Psoas muscle (tissue), 7 donors: ENCODE measurements at regions not wholly inside any gene's neighbourhood (a gene's known extent, or its start where the extent isn't known, plus 50 kb on each side); places are given as distances from the start of the nearest gene placed in this dataset.

Experiments
- ATAC-seq, 4 donors: fragments of 200-7000 bp; cut with Tn5 transposase; one replicate each; pipeline ENCODE4 v1.9.1; 2020; ENCODE audit warnings: moderate library complexity in 3 of 4, mild to moderate bottlenecking in 2 of 4
- DNase-seq, 2 donors: peaks; one replicate each; pipeline ENCODE4 v3.0.0-alpha.2; 2020
- H3K27ac ChIP-seq: fragments of 200-600 bp; one replicate; pipeline ENCODE4 v1.8.0; 2022
- H3K27me3 ChIP-seq, 3 donors: fragments of 200-600 bp in 1 of 3; one replicate each; pipeline versions ENCODE4 v1.6.1 to v1.8.0; 2013 to 2022; ENCODE audit warnings: low read length in 2 of 3, mild to moderate bottlenecking in 2 of 3, moderate library complexity in 1 of 3; ENCODE audit not compliant: insufficient read depth in 3 of 3
- H3K36me3 ChIP-seq, 2 donors: fragments of 200-600 bp in 1 of 2; one replicate each; pipeline versions ENCODE4 v1.6.1 to v1.8.0; 2013 to 2022; ENCODE audit warnings: low read depth in 1 of 2, mild to moderate bottlenecking in 1 of 2, moderate library complexity in 1 of 2; ENCODE audit not compliant: insufficient read depth in 1 of 2
- H3K4me1 ChIP-seq: fragments of 200-600 bp; one replicate; pipeline ENCODE4 v1.8.0; 2022
- H3K4me3 ChIP-seq: fragments of 200-600 bp; one replicate; pipeline ENCODE4 v1.8.0; 2022; ENCODE audit warnings: mild to moderate bottlenecking
- H3K9me3 ChIP-seq: fragments of 200-600 bp; one replicate; pipeline ENCODE4 v1.8.0; 2022
- CTCF ChIP-seq: fragments of 200-600 bp; IDR thresholded peaks from one replicate; pipeline ENCODE4 v1.8.0; 2022; ENCODE audit warnings: antibody characterized with exemption
- WGBS, 3 donors: extraction: QIAGEN DNeasy Blood & Tissue Kit; methylation state at CpG; one replicate each; pipeline versions ENCODE4 v1.1.6 to v1.1.7; 2013; 5-methylcytosine and 5-hydroxymethylcytosine counted together
- intact Hi-C, 2 donors: fragments of 100-400 bp; cut with DNase I; formaldehyde crosslinking; loops; one replicate each; pipeline versions ENCODE4 v1.11.0 to v1.14.2; 2022
- donor health status: healthy with polysubstance abuse.
- donor health status: DM: no; HTN: no; CAD: no; lungs with moderate emphysema.
- donor health status: Bipolar disorder and iron deficiency.
- donor health status: healthy.
- donor health status: DM: yes; HTN: yes; CAD: no.
- donor health status: DM: no; HTN: no; CAD: no.
- donor health status: DM: yes; HTN: yes; CAD: no.

GRCh38 chr4:152264106-152264505 is 271.8 kb downstream of the FBXW7 start:
- H3K4me1 ChIP-seq: no peaks in the 10 kb centered on the region
- H3K36me3 ChIP-seq: no peaks in the 10 kb centered on the region
- no peak overlapping the region for H3K4me3 ChIP-seq
- H3K27ac ChIP-seq: no peak overlapping the region
- no peak for TF ChIP-seq CTCF
- ATAC-seq: no peak
- H3K9me3 ChIP-seq: peaks cover 7% of the 10 kb centered on the region
- 85 to 89% (median 86%) methylated on average over 5 of the region's 5 CpGs for WGBS, 3 donors
- intact Hi-C loops: no loop called here
- no peak for DNase-seq
- H3K27me3 ChIP-seq: no peaks in the 10 kb centered on the region

GRCh38 chr4:152259866-152260265 is 276.0 kb downstream of the FBXW7 start:
- Histone ChIP-seq H3K4me3 (no peak overlapping the region), H3K27ac (no peak overlapping the region), H3K27me3 (no peaks in the 10 kb centered on the region), H3K9me3 (peaks cover 7% of the 10 kb centered on the region), H3K36me3 (no peaks in the 10 kb centered on the region), H3K4me1 (no peaks in the 10 kb centered on the region)
- 61 to 81% (median 61%) methylated on average over 1 of the region's 1 CpG for WGBS, 3 donors
- no peak for ATAC-seq
- intact Hi-C loops: no loop called here
- TF ChIP-seq CTCF: no peak
- DNase-seq: no peak

- DNase-seq (no peak), ATAC-seq (no peak)
- H3K27me3 ChIP-seq: no peaks in the 10 kb centered on the region
- H3K27ac ChIP-seq: no peak overlapping the region
- no peaks in the 10 kb centered on the region for H3K36me3 ChIP-seq
- WGBS, 3 donors: 43 to 59% (median 52%) methylated on average over 8 of the region's 8 CpGs
- H3K4me1 ChIP-seq: no peaks in the 10 kb centered on the region
- H3K4me3 ChIP-seq: no peak overlapping the region
- peaks cover 7% of the 10 kb centered on the region for H3K9me3 ChIP-seq
- TF ChIP-seq CTCF: no peak
- intact Hi-C loops: no loop called here
Measured at GRCh38 chr4:152258804-152259708, 276.8 kb downstream of the FBXW7 start.

GRCh38 chr4:152258391-152258790 is 277.5 kb downstream of the FBXW7 start:
- peaks cover 7% of the 10 kb centered on the region for H3K9me3 ChIP-seq
- H3K4me3 ChIP-seq: no peak overlapping the region
- no peaks in the 10 kb centered on the region for H3K27me3 ChIP-seq
- H3K4me1 ChIP-seq: no peaks in the 10 kb centered on the region
- ATAC-seq (no peak), DNase-seq (no peak)
- no peak overlapping the region for H3K27ac ChIP-seq
- intact Hi-C loops: no loop called here
- 49 to 74% (median 70%) methylated on average over 5 of the region's 5 CpGs for WGBS, 3 donors
- no peak for TF ChIP-seq CTCF
- H3K36me3 ChIP-seq: no peaks in the 10 kb centered on the region
